OCI-LY3 (cell line): ENCODE measurements at regions not wholly inside any gene's neighbourhood (a gene's known extent, or its start where the extent isn't known, plus 50 kb on each side); places are given as distances from the start of the nearest gene placed in this dataset.

ENCODE experiments used
- H2AFZ ChIP-seq: fragments of 200-600, 300-600 bp; shearing (Covaris generic); 2 replicates; pipeline ENCODE4 v1.6.0; 2014; ENCODE audit warnings: antibody characterized with exemption, low read depth, low read length
- H3K27ac ChIP-seq: fragments of 200-600, 300-600 bp; sonication (generic); 2 replicates; pipeline ENCODE4 v1.5.1; 2014; ENCODE audit warnings: mild to moderate bottlenecking, low read length, moderate library complexity, mixed read lengths
- H3K27me3 ChIP-seq: fragments of 200-600, 300-600 bp; sonication (generic); 2 replicates; pipeline ENCODE4 v1.6.1; 2014; ENCODE audit warnings: low read depth, low read length, mixed read lengths
- H3K36me3 ChIP-seq: fragments of 200-600, 300-600 bp; sonication (generic); replicated peaks from 2 replicates; pipeline ENCODE3; 2014; ENCODE audit warnings: low read depth, low read length, mixed read lengths
- H3K4me1 ChIP-seq: fragments of 300-600, 200-600 bp; sonication (generic); 2 replicates; pipeline ENCODE4 v1.6.1; 2014; ENCODE audit warnings: low read length, mixed read lengths
- H3K4me2 ChIP-seq: fragments of 200-600, 300-600 bp; sonication (generic); 2 replicates; pipeline ENCODE4 v1.6.1; 2014; ENCODE audit warnings: low read length, mixed read lengths
- H3K4me3 ChIP-seq: fragments of 300-600, 200-600 bp; sonication (generic); 2 replicates; pipeline ENCODE4 v1.5.1; 2014; ENCODE audit warnings: antibody characterized with exemption, mild to moderate bottlenecking, low read length, moderate library complexity
- H3K79me2 ChIP-seq: fragments of 300-600, 200-600 bp; shearing (Covaris generic); 2 replicates; pipeline ENCODE4 v1.6.1; 2014; ENCODE audit warnings: mild to moderate bottlenecking, low read length, mixed read lengths
- H3K9ac ChIP-seq: fragments of 300-600, 200-600 bp; shearing (Covaris generic); 2 replicates; pipeline ENCODE4 v1.6.0; 2014; ENCODE audit warnings: mild to moderate bottlenecking, low read length, moderate library complexity
- H3K9me3 ChIP-seq: fragments of 200-600, 300-600 bp; shearing (Covaris generic); 2 replicates; pipeline ENCODE4 v1.6.1; 2014; ENCODE audit warnings: low read length, mixed read lengths; ENCODE audit not compliant: insufficient read depth
- H4K20me1 ChIP-seq: fragments of 200-600, 300-600 bp; sonication (generic); 2 replicates; pipeline ENCODE4 v1.6.1; 2016; ENCODE audit warnings: low read length, mixed read lengths; ENCODE audit not compliant: insufficient read depth
- CTCF ChIP-seq: fragments of 200-600, 300-600 bp; sonication (generic); IDR thresholded peaks from 2 replicates; pipeline ENCODE4 v1.5.1; 2014; ENCODE audit warnings: antibody characterized with exemption, low read length, low read depth
- EZH2phosphoT487 ChIP-seq: fragments of 200-600 bp; shearing (Covaris generic); IDR thresholded peaks from 2 replicates; pipeline ENCODE4 v1.6.1; 2018; ENCODE audit warnings: antibody characterized with exemption, mixed run types, low read depth

DNA sequence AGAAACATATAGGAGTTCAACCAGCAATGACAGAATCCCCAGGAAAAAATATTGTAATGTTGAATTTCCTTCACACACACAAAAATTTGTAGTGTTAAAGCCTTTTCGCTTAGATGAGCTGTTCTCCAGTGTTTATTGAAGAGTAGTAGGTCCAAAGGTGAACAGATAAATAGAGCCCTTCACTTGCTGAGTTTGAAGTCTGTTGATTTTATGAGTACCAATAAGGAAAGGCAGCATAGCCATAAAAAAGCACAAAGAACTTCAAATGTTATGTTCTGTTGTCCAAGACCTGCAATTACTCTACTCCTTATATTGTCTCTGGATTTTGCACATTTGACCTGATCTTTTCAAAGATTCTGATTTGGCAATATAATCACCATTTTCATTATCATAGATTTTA lies 362.7 kb upstream of the B3GALT2 start:
- 0 out of 2 replicates have a peak, but pooled peaks cover 2% of the 10 kb centered on the region for H3K9me3 ChIP-seq
- H3K27ac ChIP-seq, result no peak overlapping the region
- TF ChIP-seq CTCF (no peak), EZH2phosphoT487 (no peak)
- H2AFZ ChIP-seq, result no peak overlapping the region
- no peaks in the 10 kb centered on the region for H4K20me1 ChIP-seq
- no peaks in the 10 kb centered on the region for H3K79me2 ChIP-seq
- H3K4me1 ChIP-seq, result no peaks in the 10 kb centered on the region
- no peak overlapping the region for H3K9ac ChIP-seq
- H3K4me2 ChIP-seq, result no peak overlapping the region
- H3K27me3 ChIP-seq, result no peaks in the 10 kb centered on the region
- no peaks in the 10 kb centered on the region for H3K36me3 ChIP-seq
- H3K4me3 ChIP-seq, result no peak overlapping the region

DNA sequence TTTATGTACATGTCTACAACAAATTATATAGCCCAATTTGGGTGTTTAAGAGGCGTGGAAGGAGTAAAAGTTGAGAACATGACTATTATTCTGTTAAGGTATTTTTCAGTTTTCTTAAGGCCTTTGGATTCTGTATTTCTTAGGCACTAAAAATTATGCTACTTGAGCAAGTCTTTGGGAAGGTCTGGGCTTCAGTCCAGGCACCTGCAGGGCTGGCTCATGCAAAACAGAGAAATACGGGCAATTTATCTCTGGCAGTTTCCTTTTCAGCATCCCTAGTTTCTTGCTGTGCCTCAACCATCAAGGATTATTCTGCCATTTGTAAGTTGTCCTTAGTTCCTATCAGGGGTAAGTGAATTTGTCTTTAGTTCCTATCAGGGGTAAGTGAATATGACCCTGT lies 358.8 kb upstream of the B3GALT2 start:
- Histone ChIP-seq H2AFZ (no peak overlapping the region), H3K9me3 (0 out of 2 replicates have a peak, but pooled peaks cover 6% of the 10 kb centered on the region), H3K27ac (no peak overlapping the region), H4K20me1 (no peaks in the 10 kb centered on the region), H3K4me3 (no peak overlapping the region), H3K27me3 (no peaks in the 10 kb centered on the region), H3K79me2 (no peaks in the 10 kb centered on the region), H3K4me1 (peaks cover 14% of the 10 kb centered on the region), H3K36me3 (peaks cover 7% of the 10 kb centered on the region), H3K4me2 (no peak overlapping the region), H3K9ac (no peak overlapping the region)
- TF ChIP-seq EZH2phosphoT487 (no peak), CTCF (no peak)

DNA sequence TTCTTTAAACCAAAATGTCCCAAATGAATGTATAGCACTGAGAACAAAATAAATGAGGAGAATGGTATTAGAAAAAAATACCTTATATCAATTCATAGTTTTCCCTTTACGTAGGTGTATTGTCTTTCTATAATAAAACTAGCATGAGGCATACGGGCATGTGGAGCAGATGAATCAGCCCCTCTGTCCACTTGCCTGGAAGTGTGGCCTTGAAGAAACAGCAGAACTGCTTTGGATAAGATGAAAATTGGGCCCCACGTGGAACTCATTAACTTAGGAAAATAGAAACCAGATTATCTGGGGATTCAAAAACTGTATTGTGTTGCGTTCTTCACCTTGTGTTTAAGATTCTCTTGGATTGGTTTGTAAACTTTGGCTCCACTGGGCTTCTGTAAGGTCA lies 356.8 kb upstream of the B3GALT2 start:
- Histone ChIP-seq H3K4me2 (no peak overlapping the region), H4K20me1 (no peaks in the 10 kb centered on the region), H3K4me3 (no peak overlapping the region), H3K79me2 (no peaks in the 10 kb centered on the region), H3K9ac (no peak overlapping the region), H3K27me3 (no peaks in the 10 kb centered on the region), H3K9me3 (0 out of 2 replicates have a peak, but pooled peaks cover 6% of the 10 kb centered on the region), H3K4me1 (peaks cover 34% of the 10 kb centered on the region), H2AFZ (no peak overlapping the region), H3K27ac (no peak overlapping the region), H3K36me3 (peaks cover 12% of the 10 kb centered on the region)
- no peak for TF ChIP-seq EZH2phosphoT487
- TF ChIP-seq CTCF, result no peak

- H3K4me3 ChIP-seq, result no peak overlapping the region
- no peaks in the 10 kb centered on the region for H4K20me1 ChIP-seq
- no peak overlapping the region for H3K4me2 ChIP-seq
- 0 out of 2 replicates have a peak, but pooled peaks cover 6% of the 10 kb centered on the region for H3K9me3 ChIP-seq
- H3K36me3 ChIP-seq, result peaks cover 12% of the 10 kb centered on the region
- no peaks in the 10 kb centered on the region for H3K79me2 ChIP-seq
- H2AFZ ChIP-seq, result peak overlapping the region; percentile 44; the same call in 1 of the 2 replicates
- H3K9ac ChIP-seq, result no peak overlapping the region
- TF ChIP-seq CTCF (no peak), EZH2phosphoT487 (no peak)
- no peaks in the 10 kb centered on the region for H3K27me3 ChIP-seq
- H3K27ac ChIP-seq, result no peak overlapping the region
- peaks cover 39% of the 10 kb centered on the region for H3K4me1 ChIP-seq
Measured at GRCh38 chr1:193542690-193543089, 356.3 kb upstream of the B3GALT2 start.
